Ovary (tissue), 7 donors: ENCODE measurements at regions not wholly inside any gene's neighbourhood (a gene's known extent, or its start where the extent isn't known, plus 50 kb on each side); places are given as distances from the start of the nearest gene placed in this dataset.

Experiments
- DNase-seq, 5 donors: peaks; one replicate each; pipeline ENCODE4 v3.0.0-alpha.2; 2019 to 2020
- H3K27ac ChIP-seq, 2 donors: fragments of 200-600 bp; one replicate each; pipeline versions ENCODE4 v1.5.1 to v1.8.0; 2019 to 2022
- H3K27me3 ChIP-seq: fragments of 200-600 bp; one replicate; pipeline ENCODE4 v1.8.0; 2022
- H3K36me3 ChIP-seq: fragments of 200-600 bp; sonication (generic); one replicate; pipeline ENCODE4 v1.5.1; 2019
- H3K4me1 ChIP-seq: one replicate; pipeline ENCODE4 v1.8.1; 2013; ENCODE audit warnings: mild to moderate bottlenecking, moderate library complexity; ENCODE audit not compliant: insufficient read depth
- H3K4me3 ChIP-seq: fragments of 200-600 bp; sonication (generic); one replicate; pipeline ENCODE4 v1.5.1; 2017
- H3K9me3 ChIP-seq, 2 donors: fragments of 200-600 bp in 1 of 2; sonication (generic) in 1 of 2; one replicate each; pipeline versions ENCODE4 v1.5.1 to v1.8.1; 2013 to 2019; ENCODE audit warnings: mild to moderate bottlenecking in 1 of 2, moderate library complexity in 1 of 2
- CTCF ChIP-seq, 3 donors: fragments of 450-650 bp in 2 of 3; fragments of 200-600 bp in 1 of 3; IDR thresholded peaks; one replicate each; pipeline versions ENCODE4 v1.5.1 to v1.8.0; 2016 to 2022; ENCODE audit warnings: antibody characterized with exemption in 3 of 3, mild to moderate bottlenecking in 1 of 3
- EP300 ChIP-seq: sonication (generic); formaldehyde crosslinking; IDR thresholded peaks from one replicate; pipeline ENCODE4 v1.6.1; 2017; ENCODE audit warnings: antibody characterized with exemption
- POLR2A ChIP-seq: fragments of 450-650 bp; IDR thresholded peaks from one replicate; pipeline ENCODE4 v1.6.1; 2017; ENCODE audit warnings: antibody characterized with exemption, mild to moderate bottlenecking, moderate library complexity
- WGBS, 3 donors: extraction: QIAGEN DNeasy Blood & Tissue Kit in 1 of 3; methylation state at CpG; one replicate each; pipeline versions ENCODE4 v1.1.5 to v1.1.7; 2013 to 2017; 5-methylcytosine and 5-hydroxymethylcytosine counted together
- intact Hi-C, 4 donors: fragments of 100-400 bp; cut with DNase I; formaldehyde crosslinking; loops; one replicate each; pipeline versions ENCODE4 v1.11.0 to v1.15.1; 2022 to 2023
- donor health status: DM: no; HTN: no; CAD: no; lungs with moderate emphysema.
- donor health status: DM: no; HTN: no; CAD: no.
- donor health status: Bipolar disorder and iron deficiency.
- donor health status: DM: no; HTN: no; CAD: no.
- donor health status: DM: yes; HTN: yes; CAD: no.

GRCh38 chr12:91320999-91321398 is 138.4 kb upstream of the DCN start:
- WGBS, 3 donors: 96 to 97% (median 97%) methylated on average over 6 of the region's 6 CpGs
- TF ChIP-seq POLR2A (no peak), EP300 (no peak), CTCF (IDR thresholded peaks at IDR 0.05) (no peak)
- intact Hi-C loops: loop anchor here in 1 of 4 donors (10.0 kb wide), 2 partner anchors 76 to 216 kb away; no protein-coding TSS in a partner anchor

GRCh38 chr12:91319071-91319760 is 136.6 kb upstream of the DCN start:
- Histone ChIP-seq H3K27me3 (no peaks in the 10 kb centered on the region), H3K9me3 (no peaks in the 10 kb centered on the region), H3K4me1 (peaks cover 5% of the 10 kb centered on the region), H3K36me3 (no peaks in the 10 kb centered on the region), H3K27ac (no peak overlapping the region), H3K4me3 (no peak overlapping the region)
- 88 to 91% (median 88%) methylated on average over 2 of the region's 2 CpGs for WGBS, 3 donors
- TF ChIP-seq POLR2A: no peak
- no peak for TF ChIP-seq CTCF (IDR thresholded peaks at IDR 0.05)
- TF ChIP-seq EP300: no peak
- intact Hi-C loops: no loop called here
- DNase-seq: no peak

More at GRCh38 chr12:91320999-91321398, 138.4 kb upstream of the DCN start:
- Histone ChIP-seq H3K27me3 (no peaks in the 10 kb centered on the region), H3K27ac (no peak overlapping the region), H3K4me1 (peaks cover 5% of the 10 kb centered on the region), H3K9me3 (no peaks in the 10 kb centered on the region), H3K36me3 (no peaks in the 10 kb centered on the region), H3K4me3 (no peak overlapping the region)
- no peak for DNase-seq

GRCh38 chr12:91317306-91317705 is 134.7 kb upstream of the DCN start:
- no peak for DNase-seq
- Histone ChIP-seq H3K36me3 (no peaks in the 10 kb centered on the region), H3K4me1 (peaks cover 5% of the 10 kb centered on the region), H3K9me3 (no peaks in the 10 kb centered on the region), H3K27me3 (no peaks in the 10 kb centered on the region), H3K27ac (peak overlapping the region in 1 of 2 donors; percentile 45), H3K4me3 (no peak overlapping the region)
- 22 to 29% (median 26%) methylated on average over 3 of the region's 3 CpGs for WGBS, 3 donors
- no peak for TF ChIP-seq EP300
- intact Hi-C loops: no loop called here

- intact Hi-C loops: no loop called here
- WGBS, 3 donors: 3 to 17% (median 5%) methylated on average over 2 of the region's 2 CpGs
- no peak for DNase-seq
- no peak overlapping the region for H3K4me3 ChIP-seq
- H3K27ac ChIP-seq: peak overlapping the region in 1 of 2 donors; percentile 45
- H3K9me3 ChIP-seq: no peaks in the 10 kb centered on the region
- no peaks in the 10 kb centered on the region for H3K27me3 ChIP-seq
- TF ChIP-seq EP300 (no peak), CTCF (IDR thresholded peaks at IDR 0.05) (no peak), POLR2A (no peak)
- H3K36me3 ChIP-seq: no peaks in the 10 kb centered on the region
- peaks cover 5% of the 10 kb centered on the region for H3K4me1 ChIP-seq
Observed at GRCh38 chr12:91316907-91317269, 134.3 kb upstream of the DCN start.

- intact Hi-C loops: no loop called here
- no peak for TF ChIP-seq EP300
- TF ChIP-seq POLR2A: no peak
- no peak for TF ChIP-seq CTCF (IDR thresholded peaks at IDR 0.05)
- H3K27ac ChIP-seq: peak overlapping the region in 1 of 2 donors; percentile 11
- 50 to 68% (median 59%) methylated on average over 1 of the region's 1 CpG for WGBS, 3 donors
- no peaks in the 10 kb centered on the region for H3K9me3 ChIP-seq
- H3K4me3 ChIP-seq: no peak overlapping the region
- H3K36me3 ChIP-seq: no peaks in the 10 kb centered on the region
- H3K4me1 ChIP-seq: peaks cover 5% of the 10 kb centered on the region
- H3K27me3 ChIP-seq: no peaks in the 10 kb centered on the region
- no peak for DNase-seq
Observed at GRCh38 chr12:91316161-91316906, 133.7 kb upstream of the DCN start.
